ENCODE measurements at regions not wholly inside any gene's neighbourhood (a gene's known extent, or its start where the extent isn't known, plus 50 kb on each side); places are given as distances from the start of the nearest gene placed in this dataset.

DNA sequence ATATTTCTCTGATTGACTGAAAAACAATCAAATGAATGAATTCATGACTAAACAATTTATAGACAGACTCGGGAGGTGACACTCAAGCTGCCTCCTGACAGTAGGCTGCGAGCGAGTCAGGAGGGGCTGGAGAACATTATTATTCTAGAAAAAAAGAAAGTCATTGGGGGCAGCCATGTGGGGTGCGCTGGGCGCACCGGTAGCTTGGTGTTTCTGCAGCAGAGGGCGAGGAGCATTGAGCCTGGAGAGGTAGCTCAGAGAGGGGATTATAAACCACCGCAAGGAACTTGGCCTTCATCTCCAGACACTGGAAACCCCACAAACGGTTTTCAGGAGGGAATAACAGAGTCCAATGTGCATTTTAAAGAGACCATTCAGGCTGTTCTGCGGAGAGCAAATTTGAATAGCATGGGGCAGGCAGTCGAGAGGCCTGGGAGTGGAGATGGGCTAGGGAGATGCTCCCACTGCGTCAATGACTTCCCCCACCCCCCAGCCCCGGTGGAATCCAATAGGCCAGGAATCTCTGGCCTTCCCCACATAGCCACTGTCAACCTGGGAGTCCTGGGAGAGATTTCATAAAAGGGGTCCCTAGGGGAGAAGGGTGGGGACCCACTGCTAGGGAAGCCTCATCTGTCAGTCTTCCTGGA lies 168.3 kb downstream of the BCOR start:
- Histone ChIP-seq H2BK120ac (ENCODE audit: low read depth, low read length) (no peak overlapping the region), H3K18ac (ENCODE audit: low read depth, low read length) (no peak overlapping the region), H3K4me2 (ENCODE audit: low read depth, low read length) (no peak overlapping the region), H4K8ac (ENCODE audit: low read depth in 2 of 2, low read length in 2 of 2) (no peak overlapping the region), H3K4ac (ENCODE audit: low read depth, low read length) (no peak overlapping the region), H3K14ac (replicated peaks; ENCODE audit: low read depth, low read length) (no peak overlapping the region), H3K9me3 (ENCODE audit: control insufficient read depth, insufficient read depth, low read length) (no peaks in the 10 kb centered on the region), H2AK9ac (replicated peaks; ENCODE audit: low read depth, low read length, poor library complexity) (no peak overlapping the region), H3K27ac (ENCODE audit: insufficient read depth, low read length) (no peak overlapping the region), H3K4me3 (ENCODE audit: insufficient read depth, low read depth, low read length) (no peak overlapping the region), H3K4me1 (ENCODE audit: control insufficient read depth, insufficient read depth, low read length) (no peaks in the 10 kb centered on the region), H4K91ac (ENCODE audit: insufficient read depth, low read depth, low read length) (no peak overlapping the region), H2BK20ac (ENCODE audit: low read depth, low read length) (no peak overlapping the region), H2AK5ac (ENCODE audit: low read depth, low read length) (no peak overlapping the region), H2BK15ac (ENCODE audit: low read depth, low read length) (no peak overlapping the region), H3K9me1 (ENCODE audit: insufficient read depth, low read length) (no peaks in the 10 kb centered on the region), H3K23ac (ENCODE audit: low read depth, low read length) (no peak overlapping the region), H3K79me1 (ENCODE audit: low read depth in 1 of 2, low read length in 2 of 2) (no peaks in the 10 kb centered on the region), H4K20me1 (ENCODE audit: insufficient read depth, low read length) (no peaks in the 10 kb centered on the region), H3K27me3 (ENCODE audit: control insufficient read depth, insufficient read depth, low read length) (peaks cover 15% of the 10 kb centered on the region), H2BK5ac (ENCODE audit: low read depth, low read length, poor library complexity, severe bottlenecking) (no peak overlapping the region), H3K56ac (ENCODE audit: extremely low read depth, insufficient read depth, low read length) (no peak overlapping the region), H3K9ac (ENCODE audit: low read depth, low read length) (no peak overlapping the region), H4K5ac (ENCODE audit: low read depth, low read length) (no peak overlapping the region), H3K36me3 (ENCODE audit: control insufficient read depth, insufficient read depth, low read length) (no peaks in the 10 kb centered on the region), H2AFZ (replicated peaks; ENCODE audit: low read length, poor library complexity) (no peak overlapping the region)
- BruUV-seq (replicated peaks) = no TSS peak
- POLR2A ChIA-PET (ENCODE audit: unreplicated experiment) = no interaction called here
- no peak for TF ChIP-seq CHD1 (IDR thresholded peaks at IDR 0.05; ENCODE audit: low read depth, low read length)
- no peak for TF ChIP-seq MXI1 (IDR thresholded peaks at IDR 0.05; ENCODE audit: borderline replicate concordance, low read depth, low read length)
- TF ChIP-seq FOS (IDR thresholded peaks at IDR 0.05; ENCODE audit: low read depth, low read length) = no peak
- TF ChIP-seq SMC3 (IDR thresholded peaks at IDR 0.05; ENCODE audit: low read depth, low read length) = no peak
- no peak for TF ChIP-seq BHLHE40 (IDR thresholded peaks at IDR 0.05; ENCODE audit: low read depth, low read length)
- TF ChIP-seq RCOR1 (IDR thresholded peaks at IDR 0.05; ENCODE audit: insufficient replicate concordance, low read length) = no peak
- TF ChIP-seq NFE2L2 (IDR thresholded peaks at IDR 0.05; ENCODE audit: low read depth, low read length) = no peak
- no peak for TF ChIP-seq RFX5 (IDR thresholded peaks at IDR 0.05; ENCODE audit: low read depth, low read length)
- TF ChIP-seq CEBPB (IDR thresholded peaks at IDR 0.05; ENCODE audit: low read depth, low read length) = no peak
- no peak for TF ChIP-seq MAZ (IDR thresholded peaks at IDR 0.05; ENCODE audit: borderline replicate concordance, low read depth, low read length)
- TF ChIP-seq, protein P1, sequence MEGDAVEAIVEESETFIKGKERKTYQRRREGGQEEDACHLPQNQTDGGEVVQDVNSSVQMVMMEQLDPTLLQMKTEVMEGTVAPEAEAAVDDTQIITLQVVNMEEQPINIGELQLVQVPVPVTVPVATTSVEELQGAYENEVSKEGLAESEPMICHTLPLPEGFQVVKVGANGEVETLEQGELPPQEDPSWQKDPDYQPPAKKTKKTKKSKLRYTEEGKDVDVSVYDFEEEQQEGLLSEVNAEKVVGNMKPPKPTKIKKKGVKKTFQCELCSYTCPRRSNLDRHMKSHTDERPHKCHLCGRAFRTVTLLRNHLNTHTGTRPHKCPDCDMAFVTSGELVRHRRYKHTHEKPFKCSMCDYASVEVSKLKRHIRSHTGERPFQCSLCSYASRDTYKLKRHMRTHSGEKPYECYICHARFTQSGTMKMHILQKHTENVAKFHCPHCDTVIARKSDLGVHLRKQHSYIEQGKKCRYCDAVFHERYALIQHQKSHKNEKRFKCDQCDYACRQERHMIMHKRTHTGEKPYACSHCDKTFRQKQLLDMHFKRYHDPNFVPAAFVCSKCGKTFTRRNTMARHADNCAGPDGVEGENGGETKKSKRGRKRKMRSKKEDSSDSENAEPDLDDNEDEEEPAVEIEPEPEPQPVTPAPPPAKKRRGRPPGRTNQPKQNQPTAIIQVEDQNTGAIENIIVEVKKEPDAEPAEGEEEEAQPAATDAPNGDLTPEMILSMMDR (conservative IDR thresholded peaks at IDR 0.05; ENCODE audit: low read depth, low read length) = no peak
- no peak for TF ChIP-seq POLR2A (IDR thresholded peaks at IDR 0.05; ENCODE audit: low read depth, low read length)
- no peak for TF ChIP-seq USF2 (IDR thresholded peaks at IDR 0.05; ENCODE audit: low read depth, low read length)
- TF ChIP-seq RAD21 (IDR thresholded peaks at IDR 0.05; ENCODE audit: low read length) = no peak
- no peak for TF ChIP-seq ELK1 (IDR thresholded peaks at IDR 0.05; ENCODE audit: borderline replicate concordance, low read depth, low read length)
- DNase-seq (no peak), ATAC-seq (ENCODE audit: low read depth) (no peak)
- dilution Hi-C loops (cut with HindIII; ENCODE audit: low sequenced_read_pairs, unreplicated experiment) (no loop called here), in situ Hi-C loops (cut with MboI; ENCODE audit: low sequenced_read_pairs) (no loop called here), intact Hi-C loops (cut with micrococcal nuclease) (no loop called here)
- WGBS, 2 experiments (ENCODE audit: extremely low coverage in 2 of 2, insufficient read length in 1 of 2) = no CpG with 5 or more reads among the region's 13 CpGs
- CTCF ChIA-PET = interaction anchor here (0.6 kb wide), 1 partner anchor 184 kb away, joined by 4 read pairs; no protein-coding TSS in a partner anchor

All from IMR-90 (cell line).